GM18505 (cell line): ENCODE measurements at regions not wholly inside any gene's neighbourhood (a gene's known extent, or its start where the extent isn't known, plus 50 kb on each side); places are given as distances from the start of the nearest gene placed in this dataset.
"Not testable (repeated sequence)": the region's sequence is repeated elsewhere in the genome, so short reads cannot be mapped to it uniquely, and the experiment has no call there.

ENCODE experiments used
- ATAC-seq: cut with Tn5 transposase; IDR thresholded peaks from one replicate; pipeline ENCODE4 v1.9.1; 2021; ENCODE audit not compliant: unreplicated experiment
- POLR2A ChIP-seq: IDR thresholded peaks from 4 replicates; pipeline ENCODE4 v1.6.1; 2011; ENCODE audit warnings: borderline replicate concordance; ENCODE audit not compliant: insufficient read depth, insufficient read length; ENCODE audit errors: extremely low read depth

DNA sequence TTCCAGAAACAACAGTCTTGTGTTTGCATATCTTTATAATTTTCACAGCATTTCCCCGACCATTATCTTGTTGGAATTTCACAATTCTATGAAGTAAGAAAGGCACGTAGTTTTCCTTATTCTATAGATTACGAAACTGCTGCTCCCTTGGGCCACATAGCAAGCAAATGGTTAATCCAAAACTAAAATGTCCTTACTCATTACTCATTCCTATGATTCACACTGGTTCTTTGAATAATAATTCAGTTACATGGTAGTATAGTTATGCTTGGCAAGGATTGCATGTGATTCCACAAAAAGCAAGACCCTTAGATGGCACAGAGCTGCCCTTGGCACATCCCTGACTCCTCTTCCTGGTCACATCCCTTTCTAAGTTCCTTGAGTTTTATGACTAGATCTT is 51.2 kb downstream of the OR13H1 start:
- ATAC-seq = no peak
- no peak for TF ChIP-seq POLR2A

DNA sequence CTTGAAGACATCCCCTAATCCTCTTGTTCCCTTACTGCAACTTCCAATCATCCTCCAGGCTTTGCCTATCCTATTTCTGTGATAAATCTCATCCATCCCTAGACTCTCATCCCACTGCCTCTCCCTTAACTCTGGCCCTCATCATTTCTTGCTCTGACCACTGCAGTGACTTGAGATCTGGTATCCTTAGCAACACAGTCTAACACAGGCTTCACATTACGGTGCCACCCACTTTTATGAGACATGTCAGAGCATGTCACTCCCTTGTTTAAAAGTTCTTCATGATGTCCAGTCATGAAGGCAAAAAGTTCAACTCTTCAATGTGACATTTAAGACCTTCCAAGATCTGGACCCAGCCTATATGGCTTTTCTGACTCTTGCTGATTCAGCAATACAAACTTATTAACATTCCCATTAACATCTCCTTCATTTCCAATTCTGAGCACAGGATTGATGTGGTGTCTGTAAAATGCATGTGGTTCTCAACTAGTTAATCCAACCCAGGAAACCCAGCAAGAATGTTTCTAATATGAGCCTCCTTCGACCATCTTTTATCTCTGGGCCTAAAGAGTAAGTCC is 64.0 kb downstream of the OR13H1 start:
- no peak for TF ChIP-seq POLR2A
- ATAC-seq = no peak

DNA sequence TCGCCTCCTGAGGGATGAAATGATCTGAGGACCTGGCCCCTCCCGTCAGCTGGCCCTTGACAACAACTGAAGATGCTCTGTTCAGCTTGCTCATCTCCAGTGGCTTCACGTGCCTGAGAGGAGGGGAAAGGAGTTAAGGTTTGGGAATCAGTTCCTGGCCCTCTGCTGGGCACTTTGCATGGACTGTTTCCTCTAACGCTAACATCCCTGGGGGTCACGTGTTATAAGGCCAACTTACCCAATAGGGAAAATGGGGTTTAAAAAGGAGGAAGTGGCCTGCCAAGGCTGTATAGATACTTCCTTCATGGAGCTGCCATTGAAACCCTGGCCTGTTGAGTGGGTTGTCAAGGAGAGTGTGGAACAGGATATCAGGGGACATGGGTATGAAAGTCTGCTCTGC is 65.6 kb downstream of the OR13H1 start:
- no peak for ATAC-seq
- no peak for TF ChIP-seq POLR2A

DNA sequence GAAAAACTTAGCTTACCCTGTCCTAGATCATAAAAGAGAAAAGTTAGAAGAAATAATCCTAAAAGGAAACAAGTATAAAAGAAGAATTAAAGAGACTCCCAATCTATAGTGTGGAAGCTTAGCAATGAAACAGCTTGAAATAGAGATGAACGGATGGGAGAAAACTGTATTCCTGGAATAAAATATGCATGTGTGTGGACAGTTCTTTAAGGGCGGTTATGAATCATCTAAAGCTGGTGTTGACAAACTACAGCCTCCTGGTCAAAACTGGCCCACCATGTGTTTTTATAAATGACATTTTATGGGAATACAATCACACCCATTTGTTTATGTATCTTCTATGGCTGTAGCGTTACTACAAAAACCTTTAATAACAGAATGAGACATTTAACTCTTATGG is 69.4 kb downstream of the OR13H1 start:
- ATAC-seq = no peak
- TF ChIP-seq POLR2A = no peak

DNA sequence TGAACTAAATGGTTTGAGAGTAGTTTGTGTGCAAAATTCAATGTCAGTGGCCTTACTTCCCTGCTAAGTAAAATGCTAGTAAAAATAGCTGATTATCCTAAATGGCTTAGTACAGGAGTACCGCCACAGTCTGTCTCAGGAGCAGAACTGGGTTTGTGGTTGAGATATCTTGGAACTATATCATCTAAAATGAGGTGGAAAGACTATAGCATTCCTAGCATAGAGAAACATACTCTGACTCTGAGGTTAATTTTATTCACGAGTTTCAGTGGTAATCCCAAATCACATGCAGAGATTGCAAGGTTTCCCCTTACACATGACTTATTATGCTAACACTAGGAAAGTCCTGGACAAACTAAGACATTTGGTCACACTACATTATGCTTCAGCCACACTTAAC is 70.4 kb downstream of the OR13H1 start:
- ATAC-seq = no peak
- TF ChIP-seq POLR2A = no peak

DNA sequence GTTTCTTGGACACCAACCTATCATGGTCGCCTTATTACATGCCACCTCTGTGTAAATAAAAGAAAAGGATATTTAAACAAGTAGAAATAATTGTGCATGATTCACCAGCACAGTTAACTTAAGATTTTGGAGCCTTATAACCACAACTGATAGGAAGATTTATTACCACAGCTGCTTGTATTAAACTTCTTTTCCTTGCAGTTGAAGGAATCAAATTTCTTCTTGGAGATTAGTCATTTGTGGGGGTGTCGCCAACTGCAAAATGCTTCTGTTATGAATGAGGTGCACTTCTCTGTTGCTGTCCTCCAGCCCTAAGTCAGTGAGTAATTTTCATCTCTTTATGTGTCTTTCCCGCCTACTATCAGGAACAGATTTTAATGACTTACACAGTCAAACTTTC is 73.3 kb downstream of the OR13H1 start:
- TF ChIP-seq POLR2A = no peak
- no peak for ATAC-seq

DNA sequence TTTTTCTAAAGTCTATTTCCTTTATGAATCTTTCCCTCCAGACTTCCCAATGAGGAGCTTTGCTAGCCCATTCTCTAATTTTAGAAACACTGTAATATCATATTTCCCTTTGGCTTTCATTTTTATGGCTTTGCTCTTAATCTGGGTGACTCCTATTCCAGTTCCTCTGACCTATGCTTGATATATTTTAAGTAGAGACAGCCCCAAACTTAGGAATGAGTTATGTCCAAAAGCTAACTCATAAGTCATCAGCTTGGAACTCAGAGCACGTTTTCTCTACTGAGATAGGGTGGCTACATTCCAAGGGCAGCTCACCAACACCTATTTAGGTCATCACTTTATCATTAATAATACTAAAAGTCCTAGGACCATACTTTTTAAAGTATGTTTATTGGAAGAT is 77.8 kb downstream of the OR13H1 start:
- ATAC-seq = no peak
- TF ChIP-seq POLR2A = no peak

DNA sequence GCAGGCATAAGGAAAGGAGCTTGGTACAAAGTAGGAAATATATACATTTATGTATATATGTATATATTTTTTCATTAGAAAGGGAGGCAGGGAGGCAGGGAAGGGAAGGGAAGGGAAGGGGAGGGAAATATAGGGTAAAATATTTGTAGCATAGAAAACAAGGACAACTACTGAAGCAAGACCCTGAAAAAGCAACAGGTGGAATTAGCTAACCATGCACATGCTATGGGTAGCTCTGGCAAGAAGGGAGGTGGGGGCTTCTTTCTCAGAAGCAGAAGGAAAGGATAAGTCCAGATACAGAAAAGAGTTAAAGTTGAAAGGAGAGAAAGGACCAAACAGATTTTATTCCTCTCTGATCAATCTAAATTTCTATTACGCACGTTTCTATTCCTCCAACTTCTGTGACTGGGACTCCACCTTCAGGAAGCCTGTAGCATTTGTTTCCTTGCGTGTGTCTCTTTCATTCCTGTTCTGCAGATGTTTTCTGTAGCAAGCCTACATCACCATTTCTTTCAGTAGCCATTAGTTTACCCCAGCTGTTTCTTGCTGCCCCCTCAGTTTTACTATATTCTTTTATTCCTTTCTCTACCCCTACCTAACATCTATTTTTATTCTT is 82.9 kb downstream of the OR13H1 start:
- TF ChIP-seq POLR2A = no peak
- ATAC-seq = no peak

DNA sequence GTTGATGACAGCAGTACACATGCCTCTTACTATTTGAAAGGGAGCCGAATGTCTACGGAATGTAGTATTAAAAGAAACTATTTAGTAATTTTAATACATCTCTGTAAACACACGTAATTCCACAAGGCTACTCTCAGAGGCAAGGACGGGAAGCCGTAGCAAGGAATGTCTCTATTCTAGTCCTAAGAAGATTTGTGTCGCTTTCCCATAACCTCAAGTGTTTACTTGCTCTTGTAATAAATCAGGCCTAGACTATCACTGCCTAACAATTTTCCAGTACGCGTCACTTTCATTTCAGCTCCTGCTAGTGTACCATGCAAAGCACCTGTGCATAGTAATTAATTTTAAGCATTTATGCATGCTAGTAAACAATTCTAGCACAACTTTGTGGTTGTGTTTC is 86.7 kb downstream of the OR13H1 start:
- TF ChIP-seq POLR2A = no peak
- no peak for ATAC-seq

DNA sequence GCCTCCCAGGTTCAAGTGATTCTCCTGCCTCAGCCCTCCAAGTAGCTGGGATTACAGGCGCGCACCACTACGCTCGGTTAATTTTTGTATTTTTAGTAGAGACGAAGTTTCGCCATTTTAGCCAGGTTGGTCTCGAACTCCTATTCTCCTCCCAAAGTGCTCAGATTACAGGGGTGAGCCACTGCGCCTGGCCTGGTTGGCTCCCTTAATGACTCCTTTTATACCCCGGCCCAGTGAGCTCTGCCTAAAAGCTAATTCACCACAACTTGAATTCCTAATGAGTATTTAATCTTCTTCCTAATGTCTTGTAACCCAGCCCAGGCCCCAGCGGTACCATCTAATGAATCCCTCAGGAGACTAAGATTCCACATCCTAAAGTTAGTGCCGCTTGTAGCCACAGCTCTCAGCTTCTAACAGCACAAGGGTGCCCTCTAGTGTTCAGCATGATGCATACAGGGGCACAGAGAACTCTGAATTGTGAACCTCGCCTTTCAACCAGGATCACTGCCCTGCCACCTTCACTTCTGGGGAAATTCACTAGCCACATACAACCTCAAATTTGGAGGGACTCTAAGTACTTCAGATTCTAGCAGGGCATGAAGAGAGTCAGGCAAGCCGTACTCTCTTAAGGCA is 89.5 kb downstream of the OR13H1 start:
- no peak for TF ChIP-seq POLR2A
- ATAC-seq = peak; percentile 86

DNA sequence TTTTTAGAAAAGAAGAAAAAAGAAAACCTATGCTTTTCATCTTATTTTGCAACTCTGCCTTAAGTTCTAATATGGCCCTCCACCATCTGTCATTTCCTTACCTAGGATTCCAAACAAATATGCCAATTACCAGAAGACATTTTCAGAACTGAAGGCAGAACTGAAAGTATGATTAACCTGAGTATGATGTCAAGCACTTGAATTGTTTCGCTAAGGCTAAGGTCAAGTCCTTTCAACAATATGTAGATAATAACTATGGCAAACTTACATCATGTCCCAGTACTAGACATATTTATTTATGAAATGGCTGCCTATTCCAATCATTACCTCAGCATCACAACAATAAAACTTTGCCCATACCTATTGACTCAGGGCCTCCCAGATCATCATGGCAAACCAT is 91.0 kb downstream of the OR13H1 start:
- TF ChIP-seq POLR2A = no peak
- ATAC-seq = no peak

DNA sequence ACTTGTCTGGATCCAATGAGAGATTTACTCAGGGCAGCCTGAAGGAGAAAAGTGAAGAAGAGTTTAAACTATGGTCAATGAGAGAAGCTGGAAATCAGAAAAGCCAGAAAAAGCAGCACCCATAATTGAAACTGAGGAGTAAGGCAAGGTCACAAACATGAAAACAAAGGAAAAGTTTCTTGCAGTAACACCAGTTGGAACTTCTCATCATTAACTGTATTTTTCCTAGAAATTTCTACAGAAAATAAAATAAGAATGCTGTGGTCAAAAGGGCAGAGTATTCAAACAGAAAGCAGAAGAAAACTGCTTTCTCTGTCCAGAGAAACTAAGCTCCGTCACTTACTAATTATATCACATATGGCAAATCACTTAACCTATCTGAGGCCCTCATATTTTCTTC is 102.2 kb downstream of the OR13H1 start:
- no peak for TF ChIP-seq POLR2A
- ATAC-seq = no peak

DNA sequence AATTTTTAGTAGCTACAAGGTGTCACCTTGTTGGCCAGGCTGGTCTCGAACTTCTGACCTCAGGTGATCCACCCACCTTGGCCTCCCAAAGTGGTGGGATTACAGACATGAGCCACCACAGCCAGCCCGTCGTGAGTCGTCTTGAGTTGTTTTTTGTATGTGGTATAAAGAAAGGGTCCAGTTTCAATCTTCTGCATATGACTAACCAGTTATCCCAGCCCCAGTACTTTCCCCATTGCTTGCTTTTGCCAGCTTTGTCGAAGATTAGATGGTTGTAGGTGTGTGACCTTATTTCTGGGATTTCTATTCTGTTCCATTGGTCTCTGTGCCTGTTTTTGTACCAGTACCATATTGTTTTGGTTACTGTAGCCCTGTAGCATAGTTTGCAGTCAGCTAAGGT is 105.9 kb downstream of the OR13H1 start:
- TF ChIP-seq POLR2A = no peak
- no peak for ATAC-seq

DNA sequence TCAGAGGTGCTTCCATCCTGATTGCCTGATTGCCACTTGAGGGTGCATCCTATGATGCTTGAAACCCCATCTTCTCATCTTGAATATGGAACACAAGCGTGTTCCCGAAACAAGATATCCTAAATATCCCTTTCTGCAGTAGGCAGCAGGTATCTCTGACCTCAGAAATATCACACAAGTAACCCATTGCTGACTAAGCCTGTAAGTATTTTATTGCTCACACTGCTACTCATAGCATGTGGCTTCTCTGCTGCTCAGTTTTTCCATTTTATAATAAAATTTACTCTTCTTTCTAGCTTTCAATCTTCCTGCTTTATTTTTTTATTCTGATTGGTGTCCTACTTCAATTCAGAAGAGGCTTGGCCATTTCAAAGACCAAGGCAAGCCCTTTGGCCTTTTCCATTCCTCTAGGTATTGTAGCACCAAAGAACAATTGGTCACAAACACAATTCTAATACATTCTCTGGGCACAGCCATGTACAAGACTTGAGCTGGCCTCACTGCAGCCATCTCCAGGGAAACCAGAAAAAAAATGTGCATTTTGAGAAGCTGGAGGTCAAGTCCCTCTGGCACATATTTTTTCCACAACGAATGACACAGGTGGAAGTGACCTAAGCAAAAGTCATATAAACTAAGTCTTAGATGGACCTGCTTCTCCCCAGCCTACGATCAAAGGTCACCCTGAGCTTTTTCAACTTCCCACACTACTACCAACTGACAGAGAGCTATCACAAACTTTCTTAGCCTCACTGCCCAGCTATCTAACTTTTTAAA is 107.0 kb downstream of the OR13H1 start:
- no peak for ATAC-seq
- TF ChIP-seq POLR2A = no peak

DNA sequence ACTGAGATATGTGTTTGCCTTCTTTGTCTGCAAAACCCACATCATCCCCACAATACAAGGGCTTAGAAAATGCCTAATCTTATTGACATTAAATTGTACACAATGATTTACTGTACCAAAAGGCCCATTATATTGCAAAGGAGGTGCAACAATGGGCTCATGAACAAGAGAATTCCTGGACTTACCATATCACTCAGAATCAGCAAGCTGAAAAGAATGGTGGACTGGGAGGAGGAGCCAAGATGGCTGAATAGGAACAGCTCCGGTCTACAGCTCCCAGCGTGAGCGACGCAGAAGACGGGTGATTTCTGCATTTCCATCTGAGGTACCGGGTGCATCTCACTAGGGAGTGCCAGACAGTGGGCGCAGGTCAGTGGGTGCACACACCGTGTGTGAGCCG is 119.9 kb downstream of the OR13H1 start:
- ATAC-seq = not testable (repeated sequence)
